Common myeloid progenitor, CD34-positive (primary cell): ENCODE measurements at regions not wholly inside any gene's neighbourhood (a gene's known extent, or its start where the extent isn't known, plus 50 kb on each side); places are given as distances from the start of the nearest gene placed in this dataset.

ENCODE experiments used
- CTCF ChIA-PET: fragments of 350-600 bp; sonication (Branson Sonifier 250); formaldehyde crosslinking; loops from one replicate; lab custom pipeline; 2021; ENCODE audit warnings: antibody characterized with exemption; lab: Charles Lee
- POLR2A ChIA-PET: fragments of 350-600 bp; sonication (Branson Sonifier 250); formaldehyde crosslinking; loops from one replicate; lab custom pipeline; 2021; ENCODE audit warnings: antibody characterized with exemption; lab: Charles Lee
- DNase-seq, 3 donors: peaks; one replicate each; pipeline versions ENCODE4 v3.0.0 to v3.0.0-alpha.2; 2013
- H3K27ac ChIP-seq, 2 experiments: 1 replicate in 1 of 2; 2 replicates in 1 of 2; pipeline ENCODE4 v1.7.0; 2013; ENCODE audit warnings: inconsistent platforms in 2 of 2, low read length in 2 of 2, mild to moderate bottlenecking in 2 of 2, low read depth in 1 of 2, moderate library complexity in 1 of 2; ENCODE audit not compliant: severe bottlenecking in 2 of 2, insufficient read depth in 1 of 2, poor library complexity in 1 of 2
- H3K27me3 ChIP-seq, 5 experiments: replicated peaks in 2 of 5; 1 replicate in 3 of 5; 2 replicates in 2 of 5; pipeline versions ENCODE4 v1.6.1 to v1.7.0; 2013; ENCODE audit warnings: low read length in 4 of 5, mild to moderate bottlenecking in 2 of 5, moderate library complexity in 2 of 5, inconsistent platforms in 1 of 5; ENCODE audit not compliant: insufficient read depth in 5 of 5, control insufficient read depth in 4 of 5
- H3K36me3 ChIP-seq, 4 experiments: 1 replicate in 2 of 4; 2 replicates in 2 of 4; pipeline versions ENCODE4 v1.6.1 to v1.7.0; 2013; ENCODE audit warnings: low read length in 3 of 4, control low read depth in 1 of 4, mild to moderate bottlenecking in 1 of 4; ENCODE audit not compliant: control insufficient read depth in 4 of 4, insufficient read depth in 4 of 4
- H3K4me1 ChIP-seq, 4 experiments: 1 replicate in 3 of 4; 2 replicates in 1 of 4; pipeline versions ENCODE4 v1.6.1 to v1.7.1; 2013; ENCODE audit warnings: low read length in 3 of 4, mild to moderate bottlenecking in 3 of 4, control low read depth in 1 of 4, inconsistent platforms in 1 of 4, moderate library complexity in 1 of 4; ENCODE audit not compliant: control insufficient read depth in 4 of 4, insufficient read depth in 4 of 4; ENCODE audit errors: control extremely low read depth in 1 of 4
- H3K4me3 ChIP-seq, 7 experiments: 1 replicate in 4 of 7; 2 replicates in 3 of 7; pipeline versions ENCODE4 v1.5.1 to v1.7.0; 2013; ENCODE audit warnings: mild to moderate bottlenecking in 7 of 7, low read length in 6 of 7, moderate library complexity in 6 of 7, inconsistent platforms in 2 of 7, low read depth in 2 of 7, control low read depth in 1 of 7; ENCODE audit not compliant: insufficient read depth in 4 of 7, control insufficient read depth in 1 of 7; ENCODE audit errors: extremely low read depth in 1 of 7
- H3K9me3 ChIP-seq, 5 experiments: 1 replicate in 4 of 5; 2 replicates in 1 of 5; pipeline versions ENCODE4 v1.6.1 to v1.7.1; 2013; ENCODE audit warnings: low read length in 4 of 5, mild to moderate bottlenecking in 2 of 5, inconsistent platforms in 1 of 5, low read depth in 1 of 5, moderate library complexity in 1 of 5; ENCODE audit not compliant: control insufficient read depth in 4 of 5, insufficient read depth in 2 of 5; ENCODE audit errors: control extremely low read depth in 1 of 5
- WGBS: methylation state at CpG from one replicate; pipeline ENCODE4 v1.1.5; 2013; ENCODE audit not compliant: insufficient coverage; 5-methylcytosine and 5-hydroxymethylcytosine counted together

DNA sequence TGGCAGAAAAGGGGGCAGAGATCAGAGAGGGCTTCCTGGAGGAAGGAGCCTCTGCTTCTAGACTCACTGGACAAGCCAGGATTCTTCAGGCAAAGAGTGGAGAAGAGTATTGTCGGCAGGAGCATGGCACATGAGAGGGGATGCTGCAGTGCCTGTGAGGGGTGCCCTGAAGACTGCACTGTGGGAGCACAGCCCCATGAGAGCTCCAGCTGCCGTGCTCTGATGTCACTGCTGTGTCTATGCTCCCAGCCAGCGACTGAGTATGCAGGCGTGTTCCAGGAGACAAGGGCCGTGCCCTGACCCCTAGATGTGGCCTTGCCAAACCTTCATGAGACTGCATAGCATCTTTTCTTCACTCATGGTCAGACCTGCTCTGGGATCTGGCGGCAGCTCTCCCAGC lies 339.1 kb downstream of the RPS24 start:
- Histone ChIP-seq H3K36me3 (no peaks in the 10 kb centered on the region), H3K27me3 (peaks cover 0 to 4% (median 0%) of the 10 kb centered on the region in 5 experiments), H3K9me3 (no peaks in the 10 kb centered on the region), H3K27ac (no peak overlapping the region), H3K4me3 (no peak overlapping the region), H3K4me1 (no peaks in the 10 kb centered on the region)
- 95% methylated on average over 6 of the region's 6 CpGs for WGBS
- ChIA-PET POLR2A (no interaction called here), CTCF (interaction anchor here (1.8 kb wide), 1 partner anchor 10 kb away, joined by 4 read pairs; no protein-coding TSS in a partner anchor)
- DNase-seq: no peak

DNA sequence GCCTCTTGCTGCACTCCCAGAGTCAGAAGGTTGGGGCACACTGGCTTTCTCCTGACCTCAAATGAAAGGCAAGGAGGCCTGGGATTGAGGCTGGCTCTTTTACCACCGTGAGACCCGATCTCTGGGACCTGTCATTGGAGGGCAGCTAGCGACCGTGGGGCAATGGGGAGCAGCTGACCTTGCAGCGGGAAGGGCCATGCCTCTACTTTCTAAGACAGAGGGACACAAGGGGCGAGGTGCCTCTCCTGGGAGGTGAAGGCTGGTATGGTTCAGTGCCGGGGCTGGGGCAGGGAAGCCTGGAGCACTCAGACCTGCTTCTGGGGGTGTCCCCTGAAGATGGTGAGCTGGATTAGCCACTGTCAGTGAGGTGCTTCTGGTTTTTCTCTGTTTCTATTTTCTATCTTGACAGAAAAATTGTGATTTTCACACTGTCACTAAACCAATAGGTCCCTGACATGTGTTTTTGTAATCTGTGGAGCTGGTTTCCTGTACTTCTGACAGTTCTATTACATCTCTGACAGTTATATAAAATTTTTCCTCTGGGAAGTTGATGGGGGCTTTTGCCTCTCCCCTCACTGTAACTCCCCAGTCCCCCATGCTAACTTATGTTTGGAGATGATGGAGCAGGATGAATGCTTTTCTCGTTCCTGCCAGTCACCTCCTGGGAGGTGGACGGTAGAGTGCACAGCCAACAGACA lies 340.8 kb downstream of the RPS24 start:
- no peaks in the 10 kb centered on the region for H3K4me1 ChIP-seq
- ChIA-PET CTCF (interaction anchor here (1.5 kb wide), 1 partner anchor 9 kb away, joined by 5 read pairs; no protein-coding TSS in a partner anchor), POLR2A (no interaction called here)
- 100% methylated on average over 8 of the region's 9 CpGs for WGBS
- no peaks in the 10 kb centered on the region for H3K36me3 ChIP-seq
- DNase-seq: no peak
- no peak overlapping the region for H3K27ac ChIP-seq
- H3K4me3 ChIP-seq: no peak overlapping the region
- H3K27me3 ChIP-seq: peaks cover 0 to 4% (median 0%) of the 10 kb centered on the region in 5 experiments
- H3K9me3 ChIP-seq: peaks cover 2 to 7% (median 4%) of the 10 kb centered on the region in 5 experiments

DNA sequence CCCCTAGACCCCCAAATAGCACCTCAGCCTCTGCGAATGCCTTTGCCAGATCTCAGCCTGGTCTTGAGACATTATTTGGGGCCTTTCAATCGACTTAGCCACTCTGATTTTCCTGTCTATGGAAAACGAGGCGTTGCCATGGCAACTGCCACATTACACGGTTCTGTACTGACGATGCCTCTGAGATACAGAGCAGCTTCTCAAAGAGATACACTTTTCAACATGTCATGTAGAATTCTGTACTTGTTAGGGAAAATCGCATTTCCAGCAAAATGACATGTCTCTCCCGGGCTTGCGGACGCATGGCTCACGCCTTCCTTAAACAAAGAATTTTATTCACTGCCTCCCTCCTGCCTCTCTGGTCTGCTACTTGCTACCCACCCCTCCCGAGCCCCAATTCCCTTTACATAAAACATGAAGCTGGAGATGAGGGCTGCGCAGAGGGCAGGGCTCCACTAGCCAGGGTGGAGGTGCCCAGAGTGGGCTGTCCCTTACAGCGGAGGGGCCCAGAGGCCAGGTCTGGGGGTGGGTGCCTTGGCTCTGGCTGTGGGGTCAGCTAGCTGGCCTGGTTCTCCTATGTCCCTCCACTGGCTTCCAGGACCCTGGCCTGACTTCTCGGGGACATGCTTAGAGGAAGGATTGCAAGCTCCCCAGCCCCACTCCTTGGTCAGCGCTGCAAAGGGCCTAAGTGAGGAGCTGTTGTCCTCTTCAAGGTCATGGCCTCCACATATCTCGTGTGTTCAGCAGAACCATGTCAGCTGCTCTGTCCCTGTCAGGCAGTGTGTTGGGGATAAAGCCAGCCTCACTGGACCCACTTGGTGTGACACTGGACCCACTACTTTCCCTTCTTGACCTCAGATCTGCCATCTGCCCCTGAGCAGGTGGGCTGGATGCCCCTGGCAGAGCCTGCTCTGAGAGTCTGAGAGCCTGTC lies 342.5 kb downstream of the RPS24 start:
- Histone ChIP-seq H3K27ac (no peak overlapping the region), H3K27me3 (peaks cover 0 to under 1% (median 0%) of the 10 kb centered on the region in 5 experiments), H3K9me3 (peaks cover 3 to 10% (median 5%) of the 10 kb centered on the region in 5 experiments), H3K4me3 (no peak overlapping the region), H3K4me1 (no peaks in the 10 kb centered on the region), H3K36me3 (no peaks in the 10 kb centered on the region)
- POLR2A ChIA-PET: no interaction called here
- 95% methylated on average over 17 of the region's 17 CpGs for WGBS
- CTCF ChIA-PET: interaction anchor here (1.1 to 1.5 kb wide), 3 partner anchors 10 to 164 kb away, joined by 3 to 5 read pairs (median 4); no protein-coding TSS in a partner anchor
- DNase-seq: no peak

DNA sequence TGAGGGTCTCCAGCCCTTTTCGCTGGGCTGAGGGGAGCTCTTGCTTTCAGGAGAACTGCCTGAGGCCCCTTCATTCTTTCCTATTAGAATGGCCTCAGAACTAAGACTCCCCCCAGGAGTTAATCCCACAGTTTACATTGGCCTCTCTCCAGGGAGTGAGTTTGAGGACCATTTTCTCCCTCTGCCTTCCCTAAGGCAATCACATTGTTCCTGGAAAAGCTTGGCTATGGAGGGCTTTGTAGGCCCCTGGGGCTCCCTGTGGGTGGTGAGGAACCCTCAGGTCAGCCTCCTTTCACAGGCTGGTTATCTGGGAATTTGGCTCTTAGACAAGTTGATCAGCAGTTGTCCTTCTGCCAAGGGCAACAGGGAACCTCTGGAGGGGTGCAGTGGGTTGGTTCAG lies 343.7 kb downstream of the RPS24 start:
- no peak overlapping the region for H3K4me3 ChIP-seq
- no peak for DNase-seq
- no peak overlapping the region for H3K27ac ChIP-seq
- POLR2A ChIA-PET: no interaction called here
- no peaks in the 10 kb centered on the region for H3K36me3 ChIP-seq
- peaks cover 3 to 10% (median 5%) of the 10 kb centered on the region in 5 experiments for H3K9me3 ChIP-seq
- H3K27me3 ChIP-seq: no peaks in the 10 kb centered on the region
- CTCF ChIA-PET: interaction anchor here (1.1 to 1.5 kb wide), 3 partner anchors 9 to 165 kb away, joined by 3 to 5 read pairs (median 4); no protein-coding TSS in a partner anchor
- 100% methylated on average over 1 of the region's 1 CpG for WGBS
- no peaks in the 10 kb centered on the region for H3K4me1 ChIP-seq

DNA sequence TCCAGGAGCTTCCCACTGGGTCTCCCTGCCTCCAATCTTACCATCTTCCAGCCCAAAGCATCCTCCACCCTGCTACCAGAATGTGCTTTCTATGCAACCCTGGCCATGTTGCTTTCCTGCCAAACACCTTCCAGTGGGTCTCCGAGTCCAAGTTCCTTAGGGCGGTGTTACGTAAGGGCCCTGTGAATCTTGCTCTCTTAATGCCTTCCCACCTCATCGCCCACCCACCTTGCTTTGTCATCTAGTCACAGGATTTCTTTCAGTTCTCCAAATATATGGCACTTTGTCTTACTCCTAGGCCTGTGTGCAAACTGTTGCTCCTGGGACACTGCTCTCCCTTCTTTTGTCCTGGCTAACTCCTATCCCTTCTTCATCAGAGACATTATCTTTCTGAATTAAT lies 344.5 kb downstream of the RPS24 start:
- CTCF ChIA-PET: interaction anchor here (1.3 kb wide), 1 partner anchor 171 kb away, joined by 3 read pairs; no protein-coding TSS in a partner anchor
- POLR2A ChIA-PET: no interaction called here
- H3K4me1 ChIP-seq: no peaks in the 10 kb centered on the region
- WGBS: 98% methylated on average over 4 of the region's 4 CpGs
- H3K27me3 ChIP-seq: no peaks in the 10 kb centered on the region
- H3K36me3 ChIP-seq: no peaks in the 10 kb centered on the region
- H3K4me3 ChIP-seq: no peak overlapping the region
- no peak overlapping the region for H3K27ac ChIP-seq
- no peak for DNase-seq
- H3K9me3 ChIP-seq: peaks cover 3 to 10% (median 5%) of the 10 kb centered on the region in 5 experiments

DNA sequence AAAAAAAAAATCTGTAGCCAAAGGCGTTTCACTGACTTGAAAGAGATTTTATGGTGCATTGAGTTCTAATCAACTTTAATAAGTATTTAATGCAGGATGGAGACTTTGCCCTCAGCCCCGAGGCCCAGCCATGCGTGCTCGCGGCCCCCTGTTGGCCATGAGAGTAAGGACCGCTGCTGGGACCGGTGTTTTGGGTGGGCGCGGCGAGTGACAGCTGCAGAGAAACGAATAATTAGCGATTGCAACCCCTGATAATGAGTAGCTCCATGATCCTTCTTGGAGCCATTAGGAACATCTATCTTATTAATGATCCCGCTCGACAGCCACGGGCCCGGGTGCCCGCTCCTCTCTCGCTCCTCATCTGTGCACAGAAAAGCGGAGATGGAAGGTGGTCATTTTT lies 347.4 kb downstream of the RPS24 start:
- WGBS: 70% methylated on average over 18 of the region's 19 CpGs
- POLR2A ChIA-PET: interaction anchor here (0.6 kb wide), 1 partner anchor 158 kb away, joined by 6 read pairs; no protein-coding TSS in a partner anchor
- H3K4me1 ChIP-seq: no peaks in the 10 kb centered on the region
- H3K27ac ChIP-seq: no peak overlapping the region
- CTCF ChIA-PET: interaction anchor here (0.9 to 2.7 kb wide), 5 partner anchors 10 to 171 kb away, joined by 3 to 11 read pairs (median 4); no protein-coding TSS in a partner anchor
- peaks cover 3 to 10% (median 5%) of the 10 kb centered on the region in 5 experiments for H3K9me3 ChIP-seq
- no peaks in the 10 kb centered on the region for H3K27me3 ChIP-seq
- peak; percentile 19 to 43 (median 41) for DNase-seq
- no peak overlapping the region for H3K4me3 ChIP-seq
- H3K36me3 ChIP-seq: no peaks in the 10 kb centered on the region
